ENCODE measurements at regions not wholly inside any gene's neighbourhood (a gene's known extent, or its start where the extent isn't known, plus 50 kb on each side); places are given as distances from the start of the nearest gene placed in this dataset.

GRCh38 chr17:6290488-6291196, 144.3 kb downstream of the AIPL1 start:
- Histone ChIP-seq H3K27me3 (no peaks in the 10 kb centered on the region), H3K9me3 (no peaks in the 10 kb centered on the region), H3K4me3 (no peak overlapping the region), H3K4me1 (no peaks in the 10 kb centered on the region), H3K36me3 (no peaks in the 10 kb centered on the region), H3K27ac (no peak overlapping the region)
- TF ChIP-seq POLR2A (IDR thresholded peaks at IDR 0.05): no peak
- TF ChIP-seq CTCF (IDR thresholded peaks at IDR 0.05): no peak
- TF ChIP-seq POLR2AphosphoS5 (IDR thresholded peaks at IDR 0.05; ENCODE audit: insufficient read depth in 1 of 2, low read depth in 1 of 2): no peak
- DNase-seq (ENCODE audit: extremely low spot score in 2 of 2): no peak
- intact Hi-C loops (cut with DNase I): no loop called here

GRCh38 chr17:6286233-6286632, 148.7 kb downstream of the AIPL1 start:
- Histone ChIP-seq H3K4me3 (no peak overlapping the region), H3K36me3 (no peaks in the 10 kb centered on the region), H3K9me3 (no peaks in the 10 kb centered on the region), H3K4me1 (no peaks in the 10 kb centered on the region), H3K27ac (no peak overlapping the region), H3K27me3 (no peaks in the 10 kb centered on the region)
- TF ChIP-seq CTCF (IDR thresholded peaks at IDR 0.05): no peak
- TF ChIP-seq POLR2AphosphoS5 (IDR thresholded peaks at IDR 0.05; ENCODE audit: insufficient read depth in 1 of 2, low read depth in 1 of 2): no peak
- TF ChIP-seq POLR2A (IDR thresholded peaks at IDR 0.05): no peak
- intact Hi-C loops (cut with DNase I): no loop called here
- DNase-seq (ENCODE audit: extremely low spot score in 2 of 2): no peak

GRCh38 chr17:6285486-6285885, 149.4 kb downstream of the AIPL1 start:
- intact Hi-C loops (cut with DNase I): no loop called here
- TF ChIP-seq POLR2A (IDR thresholded peaks at IDR 0.05): no peak
- no peak for TF ChIP-seq POLR2AphosphoS5 (IDR thresholded peaks at IDR 0.05; ENCODE audit: insufficient read depth in 1 of 2, low read depth in 1 of 2)
- no peak for TF ChIP-seq CTCF (IDR thresholded peaks at IDR 0.05)
- Histone ChIP-seq H3K27me3 (no peaks in the 10 kb centered on the region), H3K36me3 (no peaks in the 10 kb centered on the region), H3K27ac (no peak overlapping the region), H3K9me3 (no peaks in the 10 kb centered on the region), H3K4me3 (no peak overlapping the region), H3K4me1 (no peaks in the 10 kb centered on the region)
- DNase-seq (ENCODE audit: extremely low spot score in 2 of 2): no peak

- Histone ChIP-seq H3K36me3 (no peaks in the 10 kb centered on the region), H3K4me1 (no peaks in the 10 kb centered on the region), H3K27ac (no peak overlapping the region), H3K4me3 (no peak overlapping the region), H3K27me3 (no peaks in the 10 kb centered on the region), H3K9me3 (no peaks in the 10 kb centered on the region)
- DNase-seq (ENCODE audit: extremely low spot score in 2 of 2): no peak
- intact Hi-C loops (cut with DNase I): no loop called here
- TF ChIP-seq POLR2A (IDR thresholded peaks at IDR 0.05) (no peak), POLR2AphosphoS5 (IDR thresholded peaks at IDR 0.05; ENCODE audit: insufficient read depth in 1 of 2, low read depth in 1 of 2) (no peak), CTCF (IDR thresholded peaks at IDR 0.05) (no peak)
Observed at GRCh38 chr17:6279659-6280058, 155.3 kb downstream of the AIPL1 start.

- TF ChIP-seq POLR2A (IDR thresholded peaks at IDR 0.05) (no peak), POLR2AphosphoS5 (IDR thresholded peaks at IDR 0.05; ENCODE audit: insufficient read depth in 1 of 2, low read depth in 1 of 2) (no peak), CTCF (IDR thresholded peaks at IDR 0.05) (no peak)
- no peak for DNase-seq (ENCODE audit: extremely low spot score in 2 of 2)
- H3K4me1 ChIP-seq: no peaks in the 10 kb centered on the region
- H3K4me3 ChIP-seq: no peak overlapping the region
- H3K9me3 ChIP-seq: no peaks in the 10 kb centered on the region
- no peaks in the 10 kb centered on the region for H3K36me3 ChIP-seq
- H3K27ac ChIP-seq: no peak overlapping the region
- intact Hi-C loops (cut with DNase I): no loop called here
- H3K27me3 ChIP-seq: no peaks in the 10 kb centered on the region
Observed at GRCh38 chr17:6278376-6278775, 156.5 kb downstream of the AIPL1 start.

All from vagina (tissue), 2 donors.